ENCODE measurements at regions not wholly inside any gene's neighbourhood (a gene's known extent, or its start where the extent isn't known, plus 50 kb on each side); places are given as distances from the start of the nearest gene placed in this dataset.

DNA sequence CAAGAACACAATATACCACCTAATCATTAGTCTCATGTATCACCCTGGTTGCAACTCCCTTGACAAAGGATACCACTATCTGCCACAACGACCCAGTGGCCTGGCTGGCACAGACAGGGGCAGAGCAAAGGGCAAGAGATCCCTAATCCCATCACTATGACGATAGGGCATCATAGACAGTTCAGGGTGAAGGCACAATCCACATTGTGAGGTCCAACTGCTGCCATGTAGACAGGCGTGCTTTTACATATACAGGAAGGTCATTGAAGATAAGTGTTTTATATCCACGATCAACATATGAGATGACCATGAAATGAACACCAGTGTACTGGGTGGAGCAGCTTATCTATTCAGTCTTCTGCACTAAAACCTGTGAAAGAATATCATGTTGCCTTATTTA is 94.6 kb downstream of the IGLL1 start:
- no peak for TF ChIP-seq POLR2A (IDR thresholded peaks at IDR 0.05)
- TF ChIP-seq, protein P1, sequence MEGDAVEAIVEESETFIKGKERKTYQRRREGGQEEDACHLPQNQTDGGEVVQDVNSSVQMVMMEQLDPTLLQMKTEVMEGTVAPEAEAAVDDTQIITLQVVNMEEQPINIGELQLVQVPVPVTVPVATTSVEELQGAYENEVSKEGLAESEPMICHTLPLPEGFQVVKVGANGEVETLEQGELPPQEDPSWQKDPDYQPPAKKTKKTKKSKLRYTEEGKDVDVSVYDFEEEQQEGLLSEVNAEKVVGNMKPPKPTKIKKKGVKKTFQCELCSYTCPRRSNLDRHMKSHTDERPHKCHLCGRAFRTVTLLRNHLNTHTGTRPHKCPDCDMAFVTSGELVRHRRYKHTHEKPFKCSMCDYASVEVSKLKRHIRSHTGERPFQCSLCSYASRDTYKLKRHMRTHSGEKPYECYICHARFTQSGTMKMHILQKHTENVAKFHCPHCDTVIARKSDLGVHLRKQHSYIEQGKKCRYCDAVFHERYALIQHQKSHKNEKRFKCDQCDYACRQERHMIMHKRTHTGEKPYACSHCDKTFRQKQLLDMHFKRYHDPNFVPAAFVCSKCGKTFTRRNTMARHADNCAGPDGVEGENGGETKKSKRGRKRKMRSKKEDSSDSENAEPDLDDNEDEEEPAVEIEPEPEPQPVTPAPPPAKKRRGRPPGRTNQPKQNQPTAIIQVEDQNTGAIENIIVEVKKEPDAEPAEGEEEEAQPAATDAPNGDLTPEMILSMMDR (IDR thresholded peaks at IDR 0.05): no peak

All from body of pancreas (tissue), 4 donors.